IPS-20b (cell line): ENCODE measurements at regions not wholly inside any gene's neighbourhood (a gene's known extent, or its start where the extent isn't known, plus 50 kb on each side); places are given as distances from the start of the nearest gene placed in this dataset.

Experiments
- H3K27ac ChIP-seq: one replicate; pipeline ENCODE4 v1.5.1; 2013; ENCODE audit warnings: low read length
- H3K27me3 ChIP-seq: 2 replicates; pipeline ENCODE4 v1.6.1; 2013; ENCODE audit warnings: mild to moderate bottlenecking, low read length, inconsistent platforms; ENCODE audit not compliant: insufficient read depth
- H3K36me3 ChIP-seq: 2 replicates; pipeline ENCODE4 v1.6.1; 2013; ENCODE audit warnings: low read depth, mild to moderate bottlenecking, inconsistent platforms, low read length, moderate library complexity; ENCODE audit not compliant: insufficient read depth
- H3K4me1 ChIP-seq: 2 replicates; pipeline ENCODE4 v1.6.1; 2013; ENCODE audit warnings: mild to moderate bottlenecking, control low read depth, inconsistent platforms, low read length, moderate library complexity; ENCODE audit not compliant: insufficient read depth
- H3K4me3 ChIP-seq: 2 replicates; pipeline ENCODE4 v1.5.1; 2013; ENCODE audit warnings: mild to moderate bottlenecking, low read length, inconsistent platforms
- H3K9ac ChIP-seq: 2 replicates; pipeline ENCODE4 v1.6.1; 2013; ENCODE audit warnings: low read depth, mild to moderate bottlenecking, inconsistent platforms, low read length, moderate library complexity
- H3K9me3 ChIP-seq: 2 replicates; pipeline ENCODE4 v1.6.1; 2013; ENCODE audit warnings: mild to moderate bottlenecking, low read depth, low read length, inconsistent platforms; ENCODE audit not compliant: insufficient read depth

DNA sequence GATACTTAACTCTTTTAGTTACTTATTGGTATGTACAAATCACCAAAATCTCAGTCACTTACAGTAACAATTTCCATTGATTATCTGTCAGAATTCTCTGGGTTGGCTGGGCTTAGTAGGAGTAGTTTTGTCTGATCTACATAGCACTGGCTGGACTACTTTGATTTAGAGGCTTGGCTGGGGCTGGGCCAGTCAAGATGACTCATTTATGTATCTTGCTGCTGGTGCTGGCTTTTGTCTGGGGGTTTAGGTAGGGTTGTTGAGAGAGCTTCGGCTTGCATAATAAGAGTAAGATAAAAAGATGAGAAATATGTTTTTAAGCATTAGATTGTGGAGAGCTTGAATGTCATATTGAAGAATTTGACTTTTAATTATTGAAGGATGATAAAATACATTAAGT is 1093.7 kb downstream of the SLC6A15 start:
- H3K9ac ChIP-seq: no peak overlapping the region
- H3K36me3 ChIP-seq: no peaks in the 10 kb centered on the region
- no peaks in the 10 kb centered on the region; the same call in 1 of the 2 replicates for H3K4me1 ChIP-seq
- H3K4me3 ChIP-seq: no peak overlapping the region
- H3K27me3 ChIP-seq: no peaks in the 10 kb centered on the region
- H3K9me3 ChIP-seq: no peaks in the 10 kb centered on the region
- H3K27ac ChIP-seq: no peak overlapping the region

DNA sequence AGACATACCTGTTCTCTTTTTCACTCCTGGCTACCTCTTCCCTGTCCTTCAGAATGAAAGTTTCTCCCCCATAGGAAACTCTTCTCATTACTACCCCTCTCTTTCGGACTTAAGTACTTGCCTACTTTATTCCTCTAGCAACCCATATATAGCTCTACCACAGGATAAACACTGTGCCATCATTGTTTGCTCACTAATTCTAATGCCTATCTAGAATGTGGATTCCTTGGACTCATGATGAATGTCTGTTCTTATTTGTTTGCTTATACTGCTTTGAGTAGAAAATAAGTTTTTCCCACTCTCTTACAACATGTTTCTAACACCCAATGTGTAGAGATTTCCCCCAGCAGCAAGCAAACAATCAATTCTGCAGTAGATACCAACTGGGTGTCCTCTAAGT is 1094.9 kb downstream of the SLC6A15 start:
- Histone ChIP-seq H3K4me3 (no peak overlapping the region), H3K4me1 (no peaks in the 10 kb centered on the region; the same call in 1 of the 2 replicates), H3K36me3 (no peaks in the 10 kb centered on the region), H3K9me3 (no peaks in the 10 kb centered on the region), H3K27ac (no peak overlapping the region), H3K9ac (no peak overlapping the region), H3K27me3 (no peaks in the 10 kb centered on the region)

- H3K36me3 ChIP-seq: no peaks in the 10 kb centered on the region
Measured at GRCh38 chr12:83808591-83808990, 1104.0 kb downstream of the SLC6A15 start.

DNA sequence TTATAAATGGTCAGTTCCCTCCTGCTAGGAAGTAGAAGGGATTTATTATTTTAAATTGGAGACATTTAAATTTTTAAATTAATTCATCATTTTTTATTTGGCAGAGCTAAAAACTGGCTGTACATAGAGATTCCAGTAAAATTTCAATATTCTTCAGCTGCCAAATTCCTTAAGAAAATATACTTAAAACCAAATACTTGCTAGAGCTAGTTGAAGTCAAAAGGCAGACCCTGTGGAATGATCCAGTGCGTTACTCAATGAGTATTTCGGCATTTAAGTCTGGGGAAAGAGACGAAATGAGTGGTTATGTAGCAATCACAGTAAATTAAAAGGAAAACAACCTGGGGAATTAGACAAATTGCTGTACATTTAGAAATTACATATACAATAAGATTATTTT is 1104.7 kb downstream of the SLC6A15 start:
- Histone ChIP-seq H3K36me3 (no peaks in the 10 kb centered on the region), H3K4me1 (no peaks in the 10 kb centered on the region), H3K4me3 (no peak overlapping the region), H3K9ac (no peak overlapping the region), H3K27ac (no peak overlapping the region), H3K9me3 (no peaks in the 10 kb centered on the region), H3K27me3 (no peaks in the 10 kb centered on the region)

More at GRCh38 chr12:83808591-83808990, 1104.0 kb downstream of the SLC6A15 start:
- H3K9me3 ChIP-seq: no peaks in the 10 kb centered on the region
- no peak overlapping the region for H3K9ac ChIP-seq
- H3K27ac ChIP-seq: no peak overlapping the region
- H3K4me3 ChIP-seq: no peak overlapping the region
- H3K27me3 ChIP-seq: no peaks in the 10 kb centered on the region
- no peaks in the 10 kb centered on the region for H3K4me1 ChIP-seq

DNA sequence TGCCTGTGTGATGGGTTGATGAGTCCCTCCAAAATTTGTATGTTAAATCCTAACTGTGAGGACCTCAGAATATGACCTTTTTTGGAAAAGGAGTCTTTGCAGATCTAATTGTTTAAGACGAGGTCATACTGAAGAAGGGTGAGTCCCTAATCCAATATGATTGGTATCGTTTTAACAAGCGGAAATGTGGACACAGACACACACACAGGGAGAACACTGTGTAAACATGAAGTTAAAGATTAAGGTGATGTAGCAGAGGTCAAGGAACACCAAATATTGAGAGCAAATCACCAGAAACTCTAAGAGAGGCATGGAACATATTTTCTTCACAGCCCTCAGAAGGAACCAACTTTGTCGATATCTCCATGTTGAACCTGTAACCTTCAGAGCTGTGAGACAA is 1106.7 kb downstream of the SLC6A15 start:
- Histone ChIP-seq H3K9ac (no peak overlapping the region), H3K36me3 (no peaks in the 10 kb centered on the region), H3K4me1 (no peaks in the 10 kb centered on the region), H3K4me3 (no peak overlapping the region), H3K27ac (no peak overlapping the region), H3K9me3 (no peaks in the 10 kb centered on the region), H3K27me3 (no peaks in the 10 kb centered on the region)

GRCh38 chr12:83805156-83805772 is 1107.3 kb downstream of the SLC6A15 start:
- no peak overlapping the region for H3K27ac ChIP-seq
- no peak overlapping the region for H3K9ac ChIP-seq
- H3K4me1 ChIP-seq: no peaks in the 10 kb centered on the region
- no peak overlapping the region for H3K4me3 ChIP-seq
- H3K36me3 ChIP-seq: no peaks in the 10 kb centered on the region
- no peaks in the 10 kb centered on the region for H3K9me3 ChIP-seq
- no peaks in the 10 kb centered on the region for H3K27me3 ChIP-seq

GRCh38 chr12:83801972-83802371 is 1110.6 kb downstream of the SLC6A15 start:
- Histone ChIP-seq H3K4me3 (no peak overlapping the region), H3K4me1 (no peaks in the 10 kb centered on the region), H3K9me3 (no peaks in the 10 kb centered on the region), H3K27me3 (no peaks in the 10 kb centered on the region), H3K9ac (no peak overlapping the region), H3K36me3 (no peaks in the 10 kb centered on the region), H3K27ac (no peak overlapping the region)

GRCh38 chr12:83800022-83800421 is 1112.6 kb downstream of the SLC6A15 start:
- Histone ChIP-seq H3K36me3 (no peaks in the 10 kb centered on the region), H3K27ac (no peak overlapping the region), H3K4me1 (peaks cover 4% of the 10 kb centered on the region; the same call in 1 of the 2 replicates), H3K9me3 (no peaks in the 10 kb centered on the region), H3K4me3 (no peak overlapping the region), H3K9ac (no peak overlapping the region), H3K27me3 (no peaks in the 10 kb centered on the region)

GRCh38 chr12:83796531-83796930 is 1109.8 kb downstream of the TMTC2 start:
- Histone ChIP-seq H3K27me3 (no peaks in the 10 kb centered on the region), H3K36me3 (no peaks in the 10 kb centered on the region), H3K4me1 (peaks cover 4% of the 10 kb centered on the region; the same call in 1 of the 2 replicates), H3K27ac (no peak overlapping the region), H3K9me3 (no peaks in the 10 kb centered on the region), H3K9ac (no peak overlapping the region), H3K4me3 (no peak overlapping the region)

DNA sequence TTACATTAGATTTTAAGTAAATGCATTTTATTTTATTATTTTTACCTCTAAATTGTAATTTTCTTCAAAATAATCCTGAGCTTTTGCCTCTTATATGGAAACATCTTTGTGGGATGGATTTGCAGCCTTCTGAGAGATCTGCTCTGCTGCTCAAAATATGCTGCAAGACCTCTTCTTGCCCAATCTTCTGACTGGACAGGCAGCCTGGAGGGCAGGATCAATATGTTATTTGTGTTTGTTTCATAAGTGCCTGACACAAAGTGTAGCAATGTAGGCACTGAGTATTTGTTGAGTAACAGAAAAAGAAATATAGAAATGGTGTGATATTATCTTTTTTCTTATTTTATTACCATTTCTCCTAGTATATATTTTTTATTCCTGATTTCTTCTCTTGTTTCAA is 1106.9 kb downstream of the TMTC2 start:
- peaks cover 4% of the 10 kb centered on the region; the same call in 1 of the 2 replicates for H3K4me1 ChIP-seq
- H3K27ac ChIP-seq: no peak overlapping the region
- no peak overlapping the region for H3K4me3 ChIP-seq
- no peak overlapping the region for H3K9ac ChIP-seq
- H3K27me3 ChIP-seq: no peaks in the 10 kb centered on the region
- no peaks in the 10 kb centered on the region for H3K9me3 ChIP-seq
- H3K36me3 ChIP-seq: no peaks in the 10 kb centered on the region

DNA sequence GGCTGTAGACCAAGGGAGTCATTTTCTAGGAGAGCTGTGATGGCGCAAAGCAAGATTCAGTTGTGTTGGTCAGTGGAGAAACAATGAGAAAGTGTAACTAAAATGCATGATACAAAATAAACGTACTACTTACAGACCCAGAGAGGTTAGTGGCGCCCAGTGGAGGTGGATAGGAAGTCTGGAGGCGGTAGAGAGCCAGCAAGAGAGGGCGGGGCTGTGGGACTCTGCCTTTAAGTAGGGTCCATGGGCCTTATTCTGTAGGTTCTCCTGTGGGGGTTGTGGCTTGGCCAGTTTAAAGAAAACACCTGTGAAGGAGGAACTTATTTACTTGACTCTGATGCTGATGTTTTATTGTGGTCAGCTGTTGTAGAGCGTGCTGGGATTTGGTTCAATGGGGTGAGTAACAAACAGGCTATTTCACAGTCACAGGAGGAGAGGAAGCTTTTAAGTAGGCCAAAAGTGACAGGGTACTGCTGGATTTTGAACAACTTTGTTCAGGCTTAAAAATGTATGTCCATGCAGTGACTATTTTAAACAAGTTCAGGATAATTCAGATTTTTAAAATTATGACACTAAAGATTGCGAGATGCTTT is 1097.7 kb downstream of the TMTC2 start:
- no peak overlapping the region for H3K9ac ChIP-seq
- H3K36me3 ChIP-seq: no peaks in the 10 kb centered on the region
- no peaks in the 10 kb centered on the region for H3K27me3 ChIP-seq
- no peaks in the 10 kb centered on the region for H3K4me1 ChIP-seq
- no peak overlapping the region for H3K27ac ChIP-seq
- H3K4me3 ChIP-seq: no peak overlapping the region
- no peaks in the 10 kb centered on the region for H3K9me3 ChIP-seq

- Histone ChIP-seq H3K9me3 (no peaks in the 10 kb centered on the region), H3K9ac (no peak overlapping the region), H3K4me3 (no peak overlapping the region), H3K27ac (no peak overlapping the region), H3K4me1 (no peaks in the 10 kb centered on the region), H3K27me3 (no peaks in the 10 kb centered on the region), H3K36me3 (no peaks in the 10 kb centered on the region)
Measured at GRCh38 chr12:83779526-83779925, 1092.8 kb downstream of the TMTC2 start.
